ENCODE measurements at regions not wholly inside any gene's neighbourhood (a gene's known extent, or its start where the extent isn't known, plus 50 kb on each side); places are given as distances from the start of the nearest gene placed in this dataset.
"Not testable (repeated sequence)": the region's sequence is repeated elsewhere in the genome, so short reads cannot be mapped to it uniquely, and the experiment has no call there.

DNA sequence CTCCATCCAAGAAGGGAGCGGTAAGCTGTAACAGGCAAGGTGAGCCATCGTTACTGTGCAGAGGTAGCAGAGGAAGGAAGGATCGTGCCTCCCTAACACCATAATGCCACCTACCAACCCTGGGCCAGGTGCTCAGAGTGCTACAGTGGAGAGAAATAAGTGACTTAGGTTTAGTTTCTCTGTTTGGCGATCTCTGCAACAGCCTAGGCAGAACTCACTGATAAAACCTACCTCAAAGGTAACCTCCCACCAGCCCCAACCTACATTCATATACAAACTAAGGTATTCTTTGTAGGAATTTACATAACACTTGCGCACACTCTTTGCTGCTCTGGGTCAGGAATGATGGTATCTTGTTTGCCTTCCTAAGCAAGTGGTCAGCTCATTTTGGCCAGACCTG, 93.4 kb upstream of the TMEM132D start:
- Histone ChIP-seq H3K27me3 (ENCODE audit: control insufficient read depth, insufficient read depth) (no peaks in the 10 kb centered on the region), H3K27ac (ENCODE audit: low read length) (no peak overlapping the region), H3K4me3 (ENCODE audit: low read length) (no peak overlapping the region), H3K4me1 (ENCODE audit: control insufficient read depth, insufficient read depth, low read length) (no peaks in the 10 kb centered on the region), H3K9me3 (ENCODE audit: control insufficient read depth, low read length) (no peaks in the 10 kb centered on the region)
- WGBS, result 32% methylated on average over 5 of the region's 5 CpGs
- DNase-seq (no peak), ATAC-seq (no peak)
- intact Hi-C loops (cut with DNase I), result no loop called here

DNA sequence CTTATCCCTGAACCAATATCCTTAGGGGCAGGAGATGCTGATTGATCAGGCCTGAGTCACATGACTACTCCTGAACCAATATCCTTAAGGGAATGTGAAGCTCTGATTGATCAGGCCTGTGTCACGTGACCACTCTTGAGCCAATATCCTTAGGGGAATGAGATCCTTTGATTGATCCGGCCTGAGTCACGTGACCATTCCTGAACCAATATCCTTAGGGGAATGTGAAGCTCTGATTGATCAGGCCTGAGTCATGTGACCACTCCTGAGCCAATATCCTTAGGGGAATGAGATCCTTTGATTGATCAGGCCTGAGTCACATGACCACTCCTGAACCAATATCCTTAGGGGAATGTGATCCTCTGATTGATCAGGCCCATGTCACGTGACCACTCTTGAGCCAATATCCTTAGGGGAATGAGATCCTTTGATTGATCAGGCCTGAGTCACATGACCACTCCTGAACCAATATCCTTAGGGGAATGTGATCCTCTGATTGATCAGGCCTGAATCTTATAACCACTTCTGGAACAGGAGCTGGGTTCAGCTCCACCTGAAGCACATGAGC, 100.6 kb upstream of the TMEM132D start:
- H3K4me1 ChIP-seq (ENCODE audit: control insufficient read depth, insufficient read depth, low read length); H3K4me3 ChIP-seq (ENCODE audit: low read length); ATAC-seq; H3K27ac ChIP-seq (ENCODE audit: low read length); H3K9me3 ChIP-seq (ENCODE audit: control insufficient read depth, low read length); H3K27me3 ChIP-seq (ENCODE audit: control insufficient read depth, insufficient read depth); DNase-seq; intact Hi-C loops (cut with DNase I): not testable (repeated sequence)
- 80% methylated on average over 4 of the region's 4 CpGs for WGBS

DNA sequence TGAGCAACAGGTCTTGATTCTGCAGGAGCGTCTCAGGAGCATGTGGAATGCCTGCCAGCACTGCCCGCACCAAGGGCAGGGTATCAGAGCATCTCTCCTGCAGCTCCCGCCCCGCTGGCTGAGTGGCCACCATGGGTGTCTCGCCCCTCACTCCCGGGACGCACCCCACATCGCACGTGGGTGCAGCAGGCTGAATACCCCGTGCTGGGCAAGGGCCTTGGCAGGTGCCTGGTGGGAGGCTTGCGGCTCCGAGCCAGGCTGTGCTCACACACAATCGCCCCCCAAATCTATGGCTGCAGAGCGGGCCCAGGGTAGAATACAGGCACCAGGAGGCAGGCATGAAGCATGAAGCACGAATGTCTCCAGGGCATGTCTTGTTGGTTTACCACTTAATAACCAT, 103.9 kb upstream of the TMEM132D start:
- intact Hi-C loops (cut with DNase I), result no loop called here
- WGBS, result 84% methylated on average over 15 of the region's 15 CpGs
- no peaks in the 10 kb centered on the region for H3K4me1 ChIP-seq (ENCODE audit: control insufficient read depth, insufficient read depth, low read length)
- H3K27me3 ChIP-seq (ENCODE audit: control insufficient read depth, insufficient read depth), result no peaks in the 10 kb centered on the region
- ATAC-seq, result no peak
- H3K4me3 ChIP-seq (ENCODE audit: low read length), result no peak overlapping the region
- H3K27ac ChIP-seq (ENCODE audit: low read length), result no peak overlapping the region
- no peak for DNase-seq
- no peaks in the 10 kb centered on the region for H3K9me3 ChIP-seq (ENCODE audit: control insufficient read depth, low read length)

DNA sequence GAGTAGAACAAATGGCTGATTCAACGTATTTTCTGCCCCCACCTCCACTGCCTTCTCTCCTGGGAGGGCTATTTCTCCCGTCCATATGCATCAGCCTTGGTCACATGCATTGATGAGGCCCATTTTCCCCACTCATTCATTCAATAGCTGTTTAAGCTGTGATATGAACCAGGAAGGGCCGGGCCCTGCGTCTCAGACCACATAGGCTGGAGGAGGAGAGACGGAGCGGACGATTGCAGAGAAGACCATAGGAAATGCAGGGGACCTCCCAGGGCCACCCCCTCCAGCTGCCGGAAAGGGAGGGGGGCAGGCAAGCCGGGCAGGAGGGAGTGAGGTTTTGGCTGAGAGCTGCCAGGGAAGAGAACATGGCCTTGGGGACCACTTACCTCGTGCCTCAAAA, 104.4 kb upstream of the TMEM132D start:
- ATAC-seq, result no peak
- H3K27me3 ChIP-seq (ENCODE audit: control insufficient read depth, insufficient read depth), result no peaks in the 10 kb centered on the region
- DNase-seq, result no peak
- no peaks in the 10 kb centered on the region for H3K9me3 ChIP-seq (ENCODE audit: control insufficient read depth, low read length)
- no peak overlapping the region for H3K4me3 ChIP-seq (ENCODE audit: low read length)
- WGBS, result 59% methylated on average over 10 of the region's 10 CpGs
- no peak overlapping the region for H3K27ac ChIP-seq (ENCODE audit: low read length)
- intact Hi-C loops (cut with DNase I), result no loop called here
- H3K4me1 ChIP-seq (ENCODE audit: control insufficient read depth, insufficient read depth, low read length), result no peaks in the 10 kb centered on the region

DNA sequence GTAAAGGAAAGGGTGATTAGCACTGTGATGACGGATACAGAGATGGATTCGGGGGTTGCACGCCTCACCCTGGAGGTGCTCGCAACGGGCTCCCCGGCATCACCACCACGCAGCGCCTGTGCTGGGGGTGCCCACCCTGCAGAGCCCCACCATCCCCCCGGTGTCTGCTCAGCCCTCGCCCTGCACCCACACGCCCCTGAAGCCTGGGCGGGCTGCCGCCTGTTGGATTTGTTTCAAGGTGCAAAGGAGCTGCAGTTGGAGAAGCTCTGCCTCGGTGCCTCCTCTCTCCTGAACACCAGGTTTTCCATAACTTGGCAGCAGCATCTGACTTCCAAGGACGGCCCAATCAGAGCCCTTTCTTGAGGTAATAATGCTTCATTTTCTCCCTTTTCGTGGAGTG, 106.1 kb upstream of the TMEM132D start:
- Histone ChIP-seq H3K27ac (ENCODE audit: low read length) (no peak overlapping the region), H3K27me3 (ENCODE audit: control insufficient read depth, insufficient read depth) (no peaks in the 10 kb centered on the region), H3K4me3 (ENCODE audit: low read length) (no peak overlapping the region), H3K4me1 (ENCODE audit: control insufficient read depth, insufficient read depth, low read length) (no peaks in the 10 kb centered on the region), H3K9me3 (ENCODE audit: control insufficient read depth, low read length) (no peaks in the 10 kb centered on the region)
- DNase-seq (no peak), ATAC-seq (no peak)
- WGBS, result 80% methylated on average over 16 of the region's 16 CpGs
- intact Hi-C loops (cut with DNase I), result no loop called here

DNA sequence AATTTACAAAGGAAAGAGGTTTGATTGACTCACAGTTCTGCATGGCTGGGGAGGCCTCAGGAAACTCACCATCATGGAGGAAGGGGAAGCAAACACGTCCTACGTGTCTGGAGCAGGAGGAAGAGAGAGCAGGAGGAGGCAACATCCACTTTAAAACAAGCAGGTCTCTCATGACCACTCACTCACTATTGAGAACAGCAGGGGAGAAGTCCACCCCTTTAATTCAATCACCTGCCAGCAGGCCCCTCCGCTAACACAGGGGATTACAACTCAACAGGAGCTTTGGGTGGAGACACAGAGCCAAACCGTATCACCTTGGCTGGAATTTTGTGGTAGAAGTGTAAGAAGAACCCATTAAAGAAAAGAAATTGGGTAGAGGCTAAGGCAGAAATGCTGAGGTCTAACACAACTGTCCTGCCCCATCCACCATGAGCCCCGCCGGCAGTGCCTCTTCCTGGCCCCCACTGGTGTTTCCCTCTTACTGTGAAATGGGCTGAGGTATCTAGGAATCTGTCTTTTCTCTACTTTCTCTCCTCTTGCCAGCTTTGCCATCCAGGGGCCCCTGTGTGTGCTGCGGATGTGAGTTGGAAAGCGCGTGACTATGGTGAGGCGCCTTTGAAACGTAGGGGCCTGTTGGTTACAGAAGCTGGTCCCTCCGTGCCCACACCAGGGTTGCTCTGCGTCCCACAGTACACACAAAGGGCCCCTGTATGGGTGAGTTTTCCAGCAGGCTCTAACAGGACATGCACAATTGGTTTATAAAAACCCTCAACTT, 108.0 kb upstream of the TMEM132D start:
- no peak for ATAC-seq
- intact Hi-C loops (cut with DNase I), result no loop called here
- Histone ChIP-seq H3K27me3 (ENCODE audit: control insufficient read depth, insufficient read depth) (no peaks in the 10 kb centered on the region), H3K4me1 (ENCODE audit: control insufficient read depth, insufficient read depth, low read length) (no peaks in the 10 kb centered on the region), H3K9me3 (ENCODE audit: control insufficient read depth, low read length) (no peaks in the 10 kb centered on the region), H3K27ac (ENCODE audit: low read length) (no peak overlapping the region), H3K4me3 (ENCODE audit: low read length) (no peak overlapping the region)
- WGBS, result 64% methylated on average over 13 of the region's 13 CpGs
- no peak for DNase-seq

DNA sequence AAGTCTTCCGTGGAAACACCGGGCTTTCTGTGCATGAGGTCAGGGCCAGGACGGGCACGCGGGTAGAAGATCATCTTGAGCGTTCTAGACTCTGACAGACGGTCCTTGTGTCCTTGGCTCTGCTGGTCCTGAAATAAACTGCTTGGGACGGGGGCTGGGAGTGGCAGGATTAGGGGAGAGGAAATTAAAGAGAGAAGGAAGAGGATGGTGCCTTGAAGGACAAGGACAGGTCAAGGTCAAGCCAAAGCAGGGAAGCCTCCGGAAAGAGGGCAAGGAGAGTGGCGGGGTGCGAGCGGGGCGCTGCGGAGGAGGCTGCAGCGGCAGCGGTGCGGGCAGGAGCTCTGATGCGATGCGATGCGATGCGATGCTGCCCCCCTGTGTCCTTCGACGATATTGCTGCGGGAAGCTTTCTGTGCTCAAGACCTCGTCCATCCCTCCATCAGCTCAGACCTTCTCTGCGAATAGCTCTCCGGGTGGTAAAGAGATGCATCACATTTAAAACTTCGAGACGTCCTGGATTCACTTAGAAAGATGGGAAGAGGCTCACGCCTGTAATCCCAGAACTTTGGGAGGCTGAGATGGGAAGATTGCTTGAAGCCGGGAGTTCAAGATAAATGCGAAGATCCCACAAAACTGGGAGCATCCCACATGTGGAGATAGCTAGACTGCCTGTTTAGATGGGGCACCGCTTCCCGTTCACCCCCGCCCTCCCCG, 110.1 kb upstream of the TMEM132D start:
- ATAC-seq, result peak in 1 of 2 donors; percentile 36

DNA sequence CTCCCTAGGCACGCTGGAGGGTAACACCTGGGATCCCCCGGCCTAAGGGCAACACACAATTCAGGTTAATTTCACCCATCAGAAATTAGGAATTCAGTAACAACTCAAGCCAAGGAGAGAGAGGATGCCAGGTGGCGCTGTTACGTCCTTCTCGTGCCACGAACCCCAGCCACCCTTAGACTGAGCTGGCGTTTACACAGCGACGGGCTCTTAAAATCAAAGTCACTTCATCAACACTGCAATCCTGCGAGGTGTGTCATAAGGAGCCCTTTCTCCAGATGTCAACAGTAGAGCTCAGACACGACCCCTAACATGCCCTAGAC, 110.6 kb upstream of the TMEM132D start:
- Histone ChIP-seq H3K27ac (ENCODE audit: low read length) (no peak overlapping the region), H3K9me3 (ENCODE audit: control insufficient read depth, low read length) (no peaks in the 10 kb centered on the region), H3K4me3 (ENCODE audit: low read length) (no peak overlapping the region), H3K27me3 (ENCODE audit: control insufficient read depth, insufficient read depth) (no peaks in the 10 kb centered on the region), H3K4me1 (ENCODE audit: control insufficient read depth, insufficient read depth, low read length) (no peaks in the 10 kb centered on the region)
- DNase-seq (no peak), ATAC-seq (no peak)
- WGBS, result 6% methylated on average over 11 of the region's 11 CpGs
- intact Hi-C loops (cut with DNase I), result no loop called here

More for the DNA sequence above, 110.1 kb upstream of the TMEM132D start:
- H3K9me3 ChIP-seq (ENCODE audit: control insufficient read depth, low read length), result no peaks in the 10 kb centered on the region
- DNase-seq, result peak in 1 of 3 donors; percentile 46
- intact Hi-C loops (cut with DNase I), result no loop called here
- H3K27me3 ChIP-seq (ENCODE audit: control insufficient read depth, insufficient read depth), result no peaks in the 10 kb centered on the region
- no peak overlapping the region for H3K27ac ChIP-seq (ENCODE audit: low read length)
- H3K4me1 ChIP-seq (ENCODE audit: control insufficient read depth, insufficient read depth, low read length), result no peaks in the 10 kb centered on the region
- WGBS, result 12% methylated on average over 36 of the region's 36 CpGs
- no peak overlapping the region for H3K4me3 ChIP-seq (ENCODE audit: low read length)

DNA sequence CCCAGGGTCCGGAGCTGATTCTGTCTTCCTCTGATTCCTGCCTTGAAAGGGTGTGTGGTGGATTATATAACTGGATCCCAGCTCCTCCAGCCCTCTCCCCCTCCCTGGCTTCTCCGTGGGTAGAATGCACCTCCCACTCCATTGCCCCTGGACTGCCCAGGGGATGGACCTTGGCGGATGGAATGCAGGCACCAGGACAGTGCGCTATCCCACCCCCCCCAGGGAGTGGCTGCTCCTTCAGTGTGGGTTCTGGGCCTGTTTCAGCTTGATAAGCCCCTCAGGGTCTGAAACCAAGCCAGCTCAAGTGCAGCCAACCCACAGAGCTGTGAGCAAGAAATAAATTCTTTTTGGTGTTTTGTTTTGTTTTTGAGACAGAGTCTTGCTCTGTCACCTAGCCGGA, 112.4 kb upstream of the TMEM132D start:
- Histone ChIP-seq H3K4me3 (ENCODE audit: low read length) (no peak overlapping the region), H3K9me3 (ENCODE audit: control insufficient read depth, low read length) (no peaks in the 10 kb centered on the region), H3K4me1 (ENCODE audit: control insufficient read depth, insufficient read depth, low read length) (no peaks in the 10 kb centered on the region), H3K27me3 (ENCODE audit: control insufficient read depth, insufficient read depth) (no peaks in the 10 kb centered on the region), H3K27ac (ENCODE audit: low read length) (no peak overlapping the region)
- 69% methylated on average over 5 of the region's 5 CpGs for WGBS
- ATAC-seq, result no peak
- DNase-seq, result no peak
- intact Hi-C loops (cut with DNase I), result no loop called here

DNA sequence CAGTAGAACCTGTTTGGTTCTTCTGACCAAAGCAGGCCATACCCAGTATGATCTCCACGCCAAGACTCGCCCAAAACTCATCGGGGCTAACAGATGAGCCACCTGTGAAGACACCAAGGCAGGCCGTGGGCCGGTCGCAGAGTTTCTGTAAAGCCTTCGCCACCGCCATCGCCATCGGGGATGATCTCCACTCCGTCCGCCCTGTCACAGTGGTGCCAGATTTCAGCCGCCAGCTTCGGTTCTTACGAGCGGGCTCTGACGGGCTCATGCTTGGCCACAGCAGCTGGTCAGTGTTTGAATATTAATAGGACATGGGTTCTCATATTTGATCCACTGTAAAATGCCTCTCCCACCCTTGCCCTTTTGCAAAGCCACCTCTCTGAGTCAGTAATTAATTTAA, 113.2 kb upstream of the TMEM132D start:
- no peak overlapping the region for H3K4me3 ChIP-seq (ENCODE audit: low read length)
- H3K4me1 ChIP-seq (ENCODE audit: control insufficient read depth, insufficient read depth, low read length), result no peaks in the 10 kb centered on the region
- no peaks in the 10 kb centered on the region for H3K9me3 ChIP-seq (ENCODE audit: control insufficient read depth, low read length)
- H3K27me3 ChIP-seq (ENCODE audit: control insufficient read depth, insufficient read depth), result no peaks in the 10 kb centered on the region
- no peak for DNase-seq
- H3K27ac ChIP-seq (ENCODE audit: low read length), result no peak overlapping the region
- WGBS, result 91% methylated on average over 17 of the region's 17 CpGs
- ATAC-seq, result no peak
- intact Hi-C loops (cut with DNase I), result no loop called here

DNA sequence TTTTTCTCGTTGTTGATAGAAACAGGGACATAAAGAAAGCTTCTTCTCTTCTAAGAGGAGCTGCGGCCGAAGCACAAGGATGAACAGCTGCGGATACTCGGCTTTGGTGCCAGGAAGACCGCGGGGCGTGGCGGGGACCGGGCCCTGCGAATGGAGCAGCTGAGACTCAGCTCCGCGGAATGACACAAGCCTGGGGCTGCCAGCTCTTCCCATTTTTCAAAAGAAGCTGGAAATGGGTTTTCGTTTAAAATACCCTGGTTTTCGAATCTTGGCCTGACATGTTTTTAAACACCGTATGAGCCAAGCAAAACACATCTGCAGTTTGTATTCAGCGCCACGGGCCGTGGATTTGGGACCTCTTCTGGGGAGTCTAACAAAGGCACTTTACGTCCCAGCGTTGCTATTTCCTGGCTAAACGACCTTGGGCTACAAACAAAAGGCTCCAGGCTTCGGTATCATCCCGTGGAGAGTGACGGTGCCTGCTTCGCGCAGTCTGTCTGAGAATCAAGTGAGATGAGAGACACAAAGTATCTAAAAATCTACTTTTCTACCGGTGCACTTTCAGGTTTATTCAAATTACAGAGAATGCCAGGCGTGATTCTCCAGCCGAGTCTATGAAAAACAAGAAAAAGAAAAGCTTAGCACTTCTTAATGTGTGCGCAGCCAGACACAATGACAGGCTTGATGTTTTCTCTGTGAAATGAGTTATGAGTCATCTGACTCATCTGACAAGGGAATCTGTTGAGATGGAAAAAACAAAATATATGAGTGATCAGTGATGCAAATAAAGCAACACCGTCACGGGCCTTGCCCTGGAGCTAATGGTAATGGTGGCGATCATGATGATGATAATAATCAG, 114.0 kb upstream of the TMEM132D start:
- DNase-seq (no peak), ATAC-seq (no peak)
- Histone ChIP-seq H3K27me3 (ENCODE audit: control insufficient read depth, insufficient read depth) (no peaks in the 10 kb centered on the region), H3K9me3 (ENCODE audit: control insufficient read depth, low read length) (no peaks in the 10 kb centered on the region), H3K4me1 (ENCODE audit: control insufficient read depth, insufficient read depth, low read length) (no peaks in the 10 kb centered on the region), H3K4me3 (ENCODE audit: low read length) (no peak overlapping the region), H3K27ac (ENCODE audit: low read length) (no peak overlapping the region)
- intact Hi-C loops (cut with DNase I), result no loop called here
- 51% methylated on average over 34 of the region's 34 CpGs for WGBS
